ENCODE measurements at regions not wholly inside any gene's neighbourhood (a gene's known extent, or its start where the extent isn't known, plus 50 kb on each side); places are given as distances from the start of the nearest gene placed in this dataset.

GRCh38 chr6:62530985-62531384 is 245.0 kb upstream of the KHDRBS2 start:
- DNase-seq (ENCODE audit: low spot score) = no peak
- Histone ChIP-seq H3K79me1 (ENCODE audit: low read depth, low read length) (no peaks in the 10 kb centered on the region), H2AK5ac (ENCODE audit: low read depth, low read length) (no peak overlapping the region), H2AFZ (ENCODE audit: low read length) (no peak overlapping the region), H2BK120ac (ENCODE audit: low read depth, low read length) (no peak overlapping the region), H2BK5ac (ENCODE audit: low read length) (no peak overlapping the region), H3K27me3 (ENCODE audit: control insufficient read depth in 3 of 3, insufficient read depth in 3 of 3, low read depth in 1 of 3, low read length in 3 of 3) (no peaks in the 10 kb centered on the region), H3K18ac (ENCODE audit: low read length) (no peak overlapping the region), H3K27ac (replicated peaks; ENCODE audit: low read length) (no peak overlapping the region), H4K8ac (ENCODE audit: low read depth, low read length) (no peak overlapping the region), H3K4me2 (ENCODE audit: insufficient read depth, low read length, poor library complexity, severe bottlenecking) (no peak overlapping the region), H3K9ac (ENCODE audit: low read depth, low read length, poor library complexity) (no peak overlapping the region), H3K4ac (ENCODE audit: low read length) (no peak overlapping the region), H3K36me3 (replicated peaks in 1 of 2; ENCODE audit: control insufficient read depth in 2 of 2, insufficient read depth in 2 of 2, low read length in 2 of 2) (no peaks in the 10 kb centered on the region), H3K23ac (ENCODE audit: low read depth, low read length, poor library complexity) (no peak overlapping the region), H3K14ac (ENCODE audit: low read length) (no peak overlapping the region), H4K91ac (ENCODE audit: low read depth, low read length, poor library complexity) (no peak overlapping the region), H3K4me1 (ENCODE audit: control insufficient read depth in 2 of 2, insufficient read depth in 1 of 2, low read depth in 1 of 2, low read length in 2 of 2) (no peaks in the 10 kb centered on the region), H2BK12ac (ENCODE audit: low read length) (no peak overlapping the region), H3K4me3 (ENCODE audit: low read length in 2 of 2) (no peak overlapping the region), H3K9me3 (replicated peaks in 1 of 2; ENCODE audit: control insufficient read depth in 2 of 2, insufficient read depth in 1 of 2, low read depth in 1 of 2, low read length in 2 of 2) (no peaks in the 10 kb centered on the region), H2BK15ac (ENCODE audit: low read length) (no peak overlapping the region)
- WGBS, 2 donors (ENCODE audit: extremely low coverage in 2 of 2, insufficient read length in 2 of 2, insufficient replicate concordance in 1 of 2) = no CpG with 5 or more reads among the region's 2 CpGs

DNA sequence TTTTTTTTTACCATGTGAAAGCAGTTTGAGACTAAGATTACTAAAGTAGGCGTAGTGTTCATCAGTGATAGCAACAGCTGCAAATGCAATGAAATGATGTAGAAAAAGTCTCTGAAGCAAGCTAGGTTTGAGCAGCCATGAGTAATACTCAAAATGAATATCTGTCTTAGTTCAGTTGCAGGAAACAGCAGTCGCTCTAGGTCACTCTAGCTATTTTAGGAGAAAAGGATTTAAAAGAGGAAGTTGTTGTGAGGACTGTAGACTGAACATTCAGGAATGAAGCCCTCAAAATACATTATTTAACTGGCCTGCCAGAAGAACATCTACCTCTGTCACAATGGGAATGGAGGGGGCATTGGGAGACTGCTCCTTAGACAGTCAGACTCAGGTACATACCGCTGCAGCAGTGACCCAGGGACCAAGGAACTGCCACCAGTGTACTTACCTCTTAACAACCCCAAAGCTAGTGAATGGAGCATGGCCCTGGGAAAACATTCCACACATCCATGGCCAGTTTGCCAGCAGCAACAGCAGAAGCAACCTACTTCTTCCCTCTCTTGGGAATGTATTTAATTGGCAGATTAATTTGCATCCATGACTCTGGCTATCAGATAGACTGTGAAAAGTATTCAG is 243.0 kb upstream of the KHDRBS2 start:
- H2BK12ac ChIP-seq (ENCODE audit: low read length) = no peak overlapping the region
- H3K14ac ChIP-seq (ENCODE audit: low read length) = no peak overlapping the region
- no CpG with 5 or more reads among the region's 3 CpGs for WGBS, 2 donors (ENCODE audit: extremely low coverage in 2 of 2, insufficient read length in 2 of 2, insufficient replicate concordance in 1 of 2)
- H3K4me3 ChIP-seq (ENCODE audit: low read length in 2 of 2) = no peak overlapping the region
- no peak overlapping the region for H3K27ac ChIP-seq (replicated peaks; ENCODE audit: low read length)
- no peak overlapping the region for H2AK5ac ChIP-seq (ENCODE audit: low read depth, low read length)
- no peaks in the 10 kb centered on the region for H3K36me3 ChIP-seq (replicated peaks in 1 of 2; ENCODE audit: control insufficient read depth in 2 of 2, insufficient read depth in 2 of 2, low read length in 2 of 2)
- no peak overlapping the region for H2AFZ ChIP-seq (ENCODE audit: low read length)
- no peak overlapping the region for H4K91ac ChIP-seq (ENCODE audit: low read depth, low read length, poor library complexity)
- no peak overlapping the region for H2BK120ac ChIP-seq (ENCODE audit: low read depth, low read length)
- no peak overlapping the region for H2BK5ac ChIP-seq (ENCODE audit: low read length)
- H2BK15ac ChIP-seq (ENCODE audit: low read length) = no peak overlapping the region
- no peak overlapping the region for H3K4ac ChIP-seq (ENCODE audit: low read length)
- no peaks in the 10 kb centered on the region for H3K4me1 ChIP-seq (ENCODE audit: control insufficient read depth in 2 of 2, insufficient read depth in 1 of 2, low read depth in 1 of 2, low read length in 2 of 2)
- H3K9me3 ChIP-seq (replicated peaks in 1 of 2; ENCODE audit: control insufficient read depth in 2 of 2, insufficient read depth in 1 of 2, low read depth in 1 of 2, low read length in 2 of 2) = no peaks in the 10 kb centered on the region
- H3K23ac ChIP-seq (ENCODE audit: low read depth, low read length, poor library complexity) = no peak overlapping the region
- no peak overlapping the region for H3K4me2 ChIP-seq (ENCODE audit: insufficient read depth, low read length, poor library complexity, severe bottlenecking)
- no peak overlapping the region for H3K9ac ChIP-seq (ENCODE audit: low read depth, low read length, poor library complexity)
- no peak for DNase-seq (ENCODE audit: low spot score)
- H3K79me1 ChIP-seq (ENCODE audit: low read depth, low read length) = no peaks in the 10 kb centered on the region
- H3K18ac ChIP-seq (ENCODE audit: low read length) = no peak overlapping the region
- H4K8ac ChIP-seq (ENCODE audit: low read depth, low read length) = no peak overlapping the region
- no peaks in the 10 kb centered on the region for H3K27me3 ChIP-seq (ENCODE audit: control insufficient read depth in 3 of 3, insufficient read depth in 3 of 3, low read depth in 1 of 3, low read length in 3 of 3)

DNA sequence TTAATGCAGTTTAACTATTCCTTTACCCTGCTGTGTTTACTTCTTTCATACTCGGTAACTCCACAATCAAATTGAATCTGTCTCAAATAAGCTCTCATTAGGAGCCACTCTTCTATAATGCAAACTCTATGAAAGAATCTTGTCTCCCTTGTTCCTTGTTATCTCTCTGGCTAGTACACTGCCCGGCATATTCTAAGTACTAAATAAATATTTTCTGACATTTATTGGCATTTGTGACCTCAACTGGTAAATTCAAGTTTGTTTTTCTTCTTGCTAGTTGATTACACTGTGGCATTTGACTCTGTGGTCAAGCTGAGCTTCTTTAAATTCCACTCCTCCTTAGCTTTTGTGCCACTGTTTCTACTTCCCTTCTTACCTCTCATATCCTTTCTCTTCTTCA is 237.6 kb upstream of the KHDRBS2 start:
- Histone ChIP-seq H3K27ac (replicated peaks; ENCODE audit: low read length) (no peak overlapping the region), H3K4me2 (ENCODE audit: insufficient read depth, low read length, poor library complexity, severe bottlenecking) (no peak overlapping the region), H3K14ac (ENCODE audit: low read length) (no peak overlapping the region), H4K91ac (ENCODE audit: low read depth, low read length, poor library complexity) (no peak overlapping the region), H2BK120ac (ENCODE audit: low read depth, low read length) (no peak overlapping the region), H3K79me1 (ENCODE audit: low read depth, low read length) (no peaks in the 10 kb centered on the region), H3K9me3 (replicated peaks in 1 of 2; ENCODE audit: control insufficient read depth in 2 of 2, insufficient read depth in 1 of 2, low read depth in 1 of 2, low read length in 2 of 2) (no peaks in the 10 kb centered on the region), H2BK12ac (ENCODE audit: low read length) (no peak overlapping the region), H3K4ac (ENCODE audit: low read length) (no peak overlapping the region), H3K27me3 (ENCODE audit: control insufficient read depth in 3 of 3, insufficient read depth in 3 of 3, low read depth in 1 of 3, low read length in 3 of 3) (no peaks in the 10 kb centered on the region), H2AK5ac (ENCODE audit: low read depth, low read length) (no peak overlapping the region), H3K9ac (ENCODE audit: low read depth, low read length, poor library complexity) (no peak overlapping the region), H3K36me3 (replicated peaks in 1 of 2; ENCODE audit: control insufficient read depth in 2 of 2, insufficient read depth in 2 of 2, low read length in 2 of 2) (no peaks in the 10 kb centered on the region), H2BK15ac (ENCODE audit: low read length) (no peak overlapping the region), H3K4me3 (ENCODE audit: low read length in 2 of 2) (no peak overlapping the region), H3K23ac (ENCODE audit: low read depth, low read length, poor library complexity) (no peak overlapping the region), H3K4me1 (ENCODE audit: control insufficient read depth in 2 of 2, insufficient read depth in 1 of 2, low read depth in 1 of 2, low read length in 2 of 2) (no peaks in the 10 kb centered on the region), H2BK5ac (ENCODE audit: low read length) (no peak overlapping the region), H2AFZ (ENCODE audit: low read length) (no peak overlapping the region), H3K18ac (ENCODE audit: low read length) (no peak overlapping the region), H4K8ac (ENCODE audit: low read depth, low read length) (no peak overlapping the region)
- no CpG with 5 or more reads among the region's 2 CpGs for WGBS, 2 donors (ENCODE audit: extremely low coverage in 2 of 2, insufficient read length in 2 of 2, insufficient replicate concordance in 1 of 2)
- no peak for DNase-seq (ENCODE audit: low spot score)

DNA sequence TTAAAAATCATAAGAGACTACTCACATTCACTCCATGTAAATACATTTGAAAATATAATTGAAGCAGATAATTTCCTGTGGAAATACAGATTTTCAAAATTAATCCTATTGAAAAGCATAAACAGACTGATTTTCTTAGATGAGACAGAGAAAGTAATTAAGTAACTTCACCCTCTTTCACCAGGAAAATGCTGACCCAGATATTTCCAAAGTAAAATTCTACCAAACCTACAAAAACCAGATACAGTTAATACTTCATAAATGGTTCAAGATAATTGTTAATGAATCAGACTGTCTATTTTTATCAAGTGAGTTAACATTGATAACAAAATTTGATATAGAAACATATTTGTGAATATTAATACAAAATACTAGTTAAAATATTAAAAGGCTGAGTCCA is 233.5 kb upstream of the KHDRBS2 start:
- Histone ChIP-seq H3K36me3 (replicated peaks in 1 of 2; ENCODE audit: control insufficient read depth in 2 of 2, insufficient read depth in 2 of 2, low read length in 2 of 2) (no peaks in the 10 kb centered on the region), H3K18ac (ENCODE audit: low read length) (no peak overlapping the region), H2BK15ac (ENCODE audit: low read length) (no peak overlapping the region), H3K9ac (ENCODE audit: low read depth, low read length, poor library complexity) (no peak overlapping the region), H3K14ac (ENCODE audit: low read length) (no peak overlapping the region), H3K9me3 (replicated peaks in 1 of 2; ENCODE audit: control insufficient read depth in 2 of 2, insufficient read depth in 1 of 2, low read depth in 1 of 2, low read length in 2 of 2) (no peaks in the 10 kb centered on the region), H3K23ac (ENCODE audit: low read depth, low read length, poor library complexity) (no peak overlapping the region), H3K4me3 (ENCODE audit: low read length in 2 of 2) (no peak overlapping the region), H4K8ac (ENCODE audit: low read depth, low read length) (no peak overlapping the region), H2AFZ (ENCODE audit: low read length) (no peak overlapping the region), H2BK5ac (ENCODE audit: low read length) (no peak overlapping the region), H4K91ac (ENCODE audit: low read depth, low read length, poor library complexity) (no peak overlapping the region), H3K4ac (ENCODE audit: low read length) (no peak overlapping the region), H2AK5ac (ENCODE audit: low read depth, low read length) (no peak overlapping the region), H3K4me1 (ENCODE audit: control insufficient read depth in 2 of 2, insufficient read depth in 1 of 2, low read depth in 1 of 2, low read length in 2 of 2) (peaks cover 0 to 6% of the 10 kb centered on the region in 2 donors), H3K27me3 (ENCODE audit: control insufficient read depth in 3 of 3, insufficient read depth in 3 of 3, low read depth in 1 of 3, low read length in 3 of 3) (no peaks in the 10 kb centered on the region), H2BK12ac (ENCODE audit: low read length) (no peak overlapping the region), H3K4me2 (ENCODE audit: insufficient read depth, low read length, poor library complexity, severe bottlenecking) (no peak overlapping the region), H3K27ac (replicated peaks; ENCODE audit: low read length) (no peak overlapping the region), H3K79me1 (ENCODE audit: low read depth, low read length) (no peaks in the 10 kb centered on the region), H2BK120ac (ENCODE audit: low read depth, low read length) (no peak overlapping the region)
- DNase-seq (ENCODE audit: low spot score) = no peak

All from neuronal stem cell (in vitro differentiated cells).